HG02678 (cell line): ENCODE measurements at regions not wholly inside any gene's neighbourhood (a gene's known extent, or its start where the extent isn't known, plus 50 kb on each side); places are given as distances from the start of the nearest gene placed in this dataset.
"Not testable (repeated sequence)": the region's sequence is repeated elsewhere in the genome, so short reads cannot be mapped to it uniquely, and the experiment has no call there.

Experiments used
- ATAC-seq: cut with Tn5 transposase; IDR thresholded peaks from one replicate; pipeline ENCODE4 v1.9.1; 2021; ENCODE audit warnings: mild to moderate bottlenecking, moderate library complexity; ENCODE audit not compliant: unreplicated experiment

- no peak for ATAC-seq
These were observed 161.4 kb upstream of the CDH11 start for GRCh38 chr16:65283181-65283651.

GRCh38 chr16:65281586-65281985, 159.7 kb upstream of the CDH11 start:
- no peak for ATAC-seq

GRCh38 chr16:65280845-65281512, 159.1 kb upstream of the CDH11 start:
- no peak for ATAC-seq

- no peak for ATAC-seq
These were observed 157.7 kb upstream of the CDH11 start for GRCh38 chr16:65279576-65279975.

- no peak for ATAC-seq
These were observed 157.0 kb upstream of the CDH11 start for GRCh38 chr16:65278874-65279273.

- ATAC-seq = no peak
These were observed 152.7 kb upstream of the CDH11 start for GRCh38 chr16:65274566-65274965.

GRCh38 chr16:65272699-65273414, 151.0 kb upstream of the CDH11 start:
- no peak for ATAC-seq

- ATAC-seq = no peak
These were observed 150.1 kb upstream of the CDH11 start for GRCh38 chr16:65271996-65272395.

- ATAC-seq = no peak
These were observed 146.5 kb upstream of the CDH11 start for GRCh38 chr16:65268331-65268730.

- no peak for ATAC-seq
These were observed 142.0 kb upstream of the CDH11 start for GRCh38 chr16:65263896-65264295.

- no peak for ATAC-seq
These were observed 138.9 kb upstream of the CDH11 start for GRCh38 chr16:65260746-65261145.

- ATAC-seq = no peak
These were observed 132.3 kb upstream of the CDH11 start for GRCh38 chr16:65254144-65254543.

GRCh38 chr16:65249768-65250167, 127.9 kb upstream of the CDH11 start:
- no peak for ATAC-seq

GRCh38 chr16:65244787-65245186, 122.9 kb upstream of the CDH11 start:
- ATAC-seq = no peak

- no peak for ATAC-seq
These were observed 113.7 kb upstream of the CDH11 start for GRCh38 chr16:65235339-65236177.

GRCh38 chr16:65234721-65235320, 113.0 kb upstream of the CDH11 start:
- not testable (repeated sequence) for ATAC-seq

GRCh38 chr16:65229191-65229662, 107.4 kb upstream of the CDH11 start:
- no peak for ATAC-seq

GRCh38 chr16:65227150-65227835, 105.4 kb upstream of the CDH11 start:
- ATAC-seq = no peak

GRCh38 chr16:65226077-65226476, 104.2 kb upstream of the CDH11 start:
- ATAC-seq = no peak

- no peak for ATAC-seq
These were observed 103.6 kb upstream of the CDH11 start for GRCh38 chr16:65225488-65225887.
